Neuronal stem cell (in vitro differentiated cells): ENCODE measurements at regions not wholly inside any gene's neighbourhood (a gene's known extent, or its start where the extent isn't known, plus 50 kb on each side); places are given as distances from the start of the nearest gene placed in this dataset.

Experiments used
- DNase-seq: peaks from one replicate; pipeline ENCODE4 v3.0.0-alpha.2; 2013; ENCODE audit warnings: low spot score
- H2AFZ ChIP-seq: one replicate; pipeline ENCODE4 v1.6.1; 2013; ENCODE audit warnings: mild to moderate bottlenecking, low read length, inconsistent platforms
- H2AK5ac ChIP-seq: 2 replicates; pipeline ENCODE4 v1.6.1; 2013; ENCODE audit warnings: low read depth, mild to moderate bottlenecking, inconsistent platforms, low read length, moderate library complexity, mixed read lengths
- H2BK120ac ChIP-seq: 2 replicates; pipeline ENCODE4 v1.6.1; 2013; ENCODE audit warnings: low read depth, mild to moderate bottlenecking, inconsistent platforms, low read length, moderate library complexity, mixed read lengths
- H2BK12ac ChIP-seq: one replicate; pipeline ENCODE4 v1.6.1; 2013; ENCODE audit warnings: low read length, inconsistent platforms
- H2BK15ac ChIP-seq: 2 replicates; pipeline ENCODE4 v1.6.1; 2013; ENCODE audit warnings: mild to moderate bottlenecking, low read length, inconsistent platforms, mixed read lengths
- H2BK5ac ChIP-seq: one replicate; pipeline ENCODE4 v1.6.1; 2013; ENCODE audit warnings: inconsistent platforms, mild to moderate bottlenecking, low read length, moderate library complexity
- H3K14ac ChIP-seq: one replicate; pipeline ENCODE4 v1.6.1; 2013; ENCODE audit warnings: low read length, inconsistent platforms
- H3K18ac ChIP-seq: 2 replicates; pipeline ENCODE4 v1.6.1; 2013; ENCODE audit warnings: low read length, inconsistent platforms
- H3K23ac ChIP-seq: 2 replicates; pipeline ENCODE4 v1.6.1; 2013; ENCODE audit warnings: low read depth, mild to moderate bottlenecking, mixed read lengths, low read length, inconsistent platforms; ENCODE audit not compliant: poor library complexity
- H3K27ac ChIP-seq: replicated peaks from 3 replicates; pipeline ENCODE4 v1.5.1; 2013; ENCODE audit warnings: low read length, inconsistent platforms
- H3K27me3 ChIP-seq, 3 experiments: 2 replicates each; pipeline ENCODE4 v1.6.1; 2013; ENCODE audit warnings: low read length in 3 of 3, mild to moderate bottlenecking in 2 of 3, inconsistent platforms in 1 of 3, low read depth in 1 of 3, mixed read lengths in 1 of 3, moderate library complexity in 1 of 3; ENCODE audit not compliant: control insufficient read depth in 3 of 3, insufficient read depth in 3 of 3
- H3K36me3 ChIP-seq, 2 donors: replicated peaks in 1 of 2; 2 replicates each; pipeline ENCODE4 v1.6.1; 2013; ENCODE audit warnings: low read length in 2 of 2; ENCODE audit not compliant: control insufficient read depth in 2 of 2, insufficient read depth in 2 of 2
- H3K4ac ChIP-seq: 2 replicates; pipeline ENCODE4 v1.6.1; 2013; ENCODE audit warnings: inconsistent platforms, mild to moderate bottlenecking, low read length, moderate library complexity
- H3K4me1 ChIP-seq, 2 donors: 1 replicate in 1 of 2; 2 replicates in 1 of 2; pipeline ENCODE4 v1.6.1; 2013; ENCODE audit warnings: low read length in 2 of 2, low read depth in 1 of 2; ENCODE audit not compliant: control insufficient read depth in 2 of 2, insufficient read depth in 1 of 2
- H3K4me2 ChIP-seq: one replicate; pipeline ENCODE4 v1.6.1; 2013; ENCODE audit warnings: mild to moderate bottlenecking, low read length, inconsistent platforms; ENCODE audit not compliant: insufficient read depth, poor library complexity, severe bottlenecking
- H3K4me3 ChIP-seq, 2 donors: 2 replicates each; pipeline ENCODE4 v1.5.1; 2013; ENCODE audit warnings: low read length in 2 of 2, mild to moderate bottlenecking in 2 of 2, inconsistent platforms in 1 of 2, moderate library complexity in 1 of 2
- H3K79me1 ChIP-seq: one replicate; pipeline ENCODE4 v1.6.1; 2013; ENCODE audit warnings: low read depth, mild to moderate bottlenecking, inconsistent platforms, low read length, moderate library complexity
- H3K9ac ChIP-seq: one replicate; pipeline ENCODE4 v1.6.1; 2013; ENCODE audit warnings: mild to moderate bottlenecking, low read depth, low read length, inconsistent platforms; ENCODE audit not compliant: poor library complexity
- H3K9me3 ChIP-seq, 2 donors: replicated peaks in 1 of 2; 2 replicates each; pipeline versions ENCODE3 to v1.6.1; 2013; ENCODE audit warnings: low read length in 2 of 2, mild to moderate bottlenecking in 2 of 2, inconsistent platforms in 1 of 2, low read depth in 1 of 2, mixed read lengths in 1 of 2, moderate library complexity in 1 of 2; ENCODE audit not compliant: control insufficient read depth in 2 of 2, insufficient read depth in 1 of 2
- H4K8ac ChIP-seq: one replicate; pipeline ENCODE4 v1.6.1; 2013; ENCODE audit warnings: low read depth, mild to moderate bottlenecking, inconsistent platforms, low read length, moderate library complexity
- H4K91ac ChIP-seq: one replicate; pipeline ENCODE4 v1.6.1; 2013; ENCODE audit warnings: low read length, low read depth, mild to moderate bottlenecking, inconsistent platforms; ENCODE audit not compliant: poor library complexity
- WGBS, 2 donors: extraction: QIAGEN DNeasy Blood & Tissue Kit; methylation state at CpG; one replicate each; pipeline ENCODE4 v1.1.7; 2013; ENCODE audit warnings: missing lambda C conversion rate in 2 of 2, mixed read lengths in 1 of 2; ENCODE audit not compliant: insufficient read length in 2 of 2, insufficient replicate concordance in 1 of 2; ENCODE audit errors: extremely low coverage in 2 of 2; 5-methylcytosine and 5-hydroxymethylcytosine counted together

GRCh38 chr4:84433633-84434222 is 65.4 kb downstream of the NKX6-1 start:
- no peak overlapping the region for H3K18ac ChIP-seq
- no peak overlapping the region for H3K27ac ChIP-seq
- H2AK5ac ChIP-seq, result no peak overlapping the region
- no peaks in the 10 kb centered on the region for H3K9me3 ChIP-seq
- no peaks in the 10 kb centered on the region for H3K27me3 ChIP-seq
- WGBS, 2 donors, result no CpG with 5 or more reads among the region's 6 CpGs
- H2BK120ac ChIP-seq, result no peak overlapping the region
- H3K4ac ChIP-seq, result no peak overlapping the region
- no peak overlapping the region for H3K14ac ChIP-seq
- peaks cover 0 to 3% of the 10 kb centered on the region in 2 donors for H3K4me1 ChIP-seq
- no peak overlapping the region for H2BK12ac ChIP-seq
- no peak overlapping the region for H4K91ac ChIP-seq
- H3K9ac ChIP-seq, result no peak overlapping the region
- H2BK15ac ChIP-seq, result no peak overlapping the region
- H3K79me1 ChIP-seq, result no peaks in the 10 kb centered on the region
- H4K8ac ChIP-seq, result no peak overlapping the region
- no peaks in the 10 kb centered on the region for H3K36me3 ChIP-seq
- DNase-seq, result no peak
- H3K4me2 ChIP-seq, result no peak overlapping the region
- H3K4me3 ChIP-seq, result no peak overlapping the region
- no peak overlapping the region for H2BK5ac ChIP-seq
- H3K23ac ChIP-seq, result no peak overlapping the region
- no peak overlapping the region for H2AFZ ChIP-seq

- Histone ChIP-seq H4K91ac (no peak overlapping the region), H3K4me2 (no peak overlapping the region), H3K18ac (no peak overlapping the region), H3K4me3 (no peak overlapping the region), H2BK120ac (no peak overlapping the region), H3K23ac (no peak overlapping the region), H3K4me1 (peaks cover 0 to 3% of the 10 kb centered on the region in 2 donors), H3K9ac (no peak overlapping the region), H4K8ac (no peak overlapping the region), H3K4ac (no peak overlapping the region), H3K9me3 (no peaks in the 10 kb centered on the region), H2BK5ac (no peak overlapping the region), H2BK15ac (no peak overlapping the region), H3K14ac (no peak overlapping the region), H2AFZ (no peak overlapping the region), H3K27me3 (no peaks in the 10 kb centered on the region), H2AK5ac (no peak overlapping the region), H3K79me1 (no peaks in the 10 kb centered on the region), H3K36me3 (no peaks in the 10 kb centered on the region), H2BK12ac (no peak overlapping the region), H3K27ac (no peak overlapping the region)
- DNase-seq, result no peak
Measured at GRCh38 chr4:84432713-84433112, 66.4 kb downstream of the NKX6-1 start.

GRCh38 chr4:84420608-84421007 is 78.5 kb downstream of the NKX6-1 start:
- Histone ChIP-seq H2AFZ (no peak overlapping the region), H2BK120ac (no peak overlapping the region), H4K8ac (no peak overlapping the region), H3K27me3 (peaks cover 0 to 5% (median 0%) of the 10 kb centered on the region in 3 experiments), H3K9me3 (no peaks in the 10 kb centered on the region), H3K4me2 (no peak overlapping the region), H3K4ac (no peak overlapping the region), H2BK12ac (no peak overlapping the region), H3K79me1 (no peaks in the 10 kb centered on the region), H2BK5ac (no peak overlapping the region), H4K91ac (no peak overlapping the region), H2AK5ac (no peak overlapping the region), H2BK15ac (no peak overlapping the region), H3K23ac (no peak overlapping the region), H3K4me3 (no peak overlapping the region), H3K36me3 (no peaks in the 10 kb centered on the region), H3K18ac (no peak overlapping the region), H3K4me1 (peaks cover 3 to 7% of the 10 kb centered on the region in 2 donors), H3K14ac (no peak overlapping the region), H3K9ac (no peak overlapping the region), H3K27ac (no peak overlapping the region)
- no peak for DNase-seq
- WGBS, 2 donors, result no CpG with 5 or more reads among the region's 1 CpG

- Histone ChIP-seq H3K18ac (no peak overlapping the region), H3K27ac (no peak overlapping the region), H3K36me3 (no peaks in the 10 kb centered on the region), H3K79me1 (no peaks in the 10 kb centered on the region), H2BK12ac (no peak overlapping the region), H2BK15ac (no peak overlapping the region), H3K4me2 (no peak overlapping the region), H3K14ac (no peak overlapping the region), H3K4ac (no peak overlapping the region), H2AK5ac (no peak overlapping the region), H2AFZ (no peak overlapping the region), H3K4me3 (no peak overlapping the region), H3K27me3 (peaks cover 0 to 5% (median 0%) of the 10 kb centered on the region in 3 experiments), H3K9me3 (no peaks in the 10 kb centered on the region), H3K4me1 (peaks cover 3 to 13% of the 10 kb centered on the region in 2 donors), H2BK5ac (no peak overlapping the region), H4K8ac (no peak overlapping the region), H3K9ac (no peak overlapping the region), H3K23ac (no peak overlapping the region), H2BK120ac (no peak overlapping the region), H4K91ac (no peak overlapping the region)
- DNase-seq, result no peak
- WGBS, 2 donors, result no CpG with 5 or more reads among the region's 3 CpGs
Measured at GRCh38 chr4:84419201-84419600, 79.9 kb downstream of the NKX6-1 start.
